RWPE1 (cell line): ENCODE measurements at regions not wholly inside any gene's neighbourhood (a gene's known extent, or its start where the extent isn't known, plus 50 kb on each side); places are given as distances from the start of the nearest gene placed in this dataset.

Experiments used
- CTCF ChIA-PET: fragments of 350-600 bp; sonication (Branson Sonifier 250); formaldehyde crosslinking; extraction: SDS; loops from one replicate; lab custom pipeline; 2021; lab: Yijun Ruan, JAX
- POLR2A ChIA-PET: fragments of 400-600 bp; formaldehyde crosslinking; extraction: SDS; loops from one replicate; lab custom pipeline; 2020; ENCODE audit warnings: antibody characterized with exemption; ENCODE audit not compliant: low non-redundant PET; lab: Yijun Ruan, JAX
- DNase-seq: peaks from one replicate; pipeline ENCODE4 v3.0.0; 2012; ENCODE audit warnings: low spot score
- H3K27ac ChIP-seq: fragments of 450-650 bp; 2 replicates; pipeline ENCODE4 v1.5.1; 2017
- TF ChIP-seq, protein P1 (sequence below): fragments of 450-650 bp; conservative IDR thresholded peaks from 2 replicates; pipeline ENCODE4 v1.5.1; 2017; ENCODE audit warnings: low read depth, mild to moderate bottlenecking

- ChIA-PET POLR2A (no interaction called here), CTCF (interaction anchor here (0.7 kb wide), 1 partner anchor 42 kb away, joined by 3 read pairs; no protein-coding TSS in a partner anchor)
- TF ChIP-seq, protein P1, sequence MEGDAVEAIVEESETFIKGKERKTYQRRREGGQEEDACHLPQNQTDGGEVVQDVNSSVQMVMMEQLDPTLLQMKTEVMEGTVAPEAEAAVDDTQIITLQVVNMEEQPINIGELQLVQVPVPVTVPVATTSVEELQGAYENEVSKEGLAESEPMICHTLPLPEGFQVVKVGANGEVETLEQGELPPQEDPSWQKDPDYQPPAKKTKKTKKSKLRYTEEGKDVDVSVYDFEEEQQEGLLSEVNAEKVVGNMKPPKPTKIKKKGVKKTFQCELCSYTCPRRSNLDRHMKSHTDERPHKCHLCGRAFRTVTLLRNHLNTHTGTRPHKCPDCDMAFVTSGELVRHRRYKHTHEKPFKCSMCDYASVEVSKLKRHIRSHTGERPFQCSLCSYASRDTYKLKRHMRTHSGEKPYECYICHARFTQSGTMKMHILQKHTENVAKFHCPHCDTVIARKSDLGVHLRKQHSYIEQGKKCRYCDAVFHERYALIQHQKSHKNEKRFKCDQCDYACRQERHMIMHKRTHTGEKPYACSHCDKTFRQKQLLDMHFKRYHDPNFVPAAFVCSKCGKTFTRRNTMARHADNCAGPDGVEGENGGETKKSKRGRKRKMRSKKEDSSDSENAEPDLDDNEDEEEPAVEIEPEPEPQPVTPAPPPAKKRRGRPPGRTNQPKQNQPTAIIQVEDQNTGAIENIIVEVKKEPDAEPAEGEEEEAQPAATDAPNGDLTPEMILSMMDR, result no peak
- H3K27ac ChIP-seq, result no peak overlapping the region
- no peak for DNase-seq
Observed at GRCh38 chr5:143499480-143500114, 96.1 kb upstream of the NR3C1 start.

- H3K27ac ChIP-seq, result no peak overlapping the region
- TF ChIP-seq, protein P1, result no peak
- CTCF ChIA-PET, result interaction anchor here (0.5 to 0.7 kb wide), 2 partner anchors 9 to 43 kb away, joined by 3 read pairs; no protein-coding TSS in a partner anchor
- DNase-seq, result no peak
- POLR2A ChIA-PET, result no interaction called here
Observed at GRCh38 chr5:143498821-143499220, 95.3 kb upstream of the NR3C1 start.

- ChIA-PET POLR2A (no interaction called here), CTCF (interaction anchor here (0.7 kb wide), 1 partner anchor 7 kb away, joined by 4 read pairs; no protein-coding TSS in a partner anchor)
- H3K27ac ChIP-seq, result no peak overlapping the region
- TF ChIP-seq, protein P1, result no peak
- no peak for DNase-seq
Observed at GRCh38 chr5:143497749-143498148, 94.3 kb upstream of the NR3C1 start.

DNA sequence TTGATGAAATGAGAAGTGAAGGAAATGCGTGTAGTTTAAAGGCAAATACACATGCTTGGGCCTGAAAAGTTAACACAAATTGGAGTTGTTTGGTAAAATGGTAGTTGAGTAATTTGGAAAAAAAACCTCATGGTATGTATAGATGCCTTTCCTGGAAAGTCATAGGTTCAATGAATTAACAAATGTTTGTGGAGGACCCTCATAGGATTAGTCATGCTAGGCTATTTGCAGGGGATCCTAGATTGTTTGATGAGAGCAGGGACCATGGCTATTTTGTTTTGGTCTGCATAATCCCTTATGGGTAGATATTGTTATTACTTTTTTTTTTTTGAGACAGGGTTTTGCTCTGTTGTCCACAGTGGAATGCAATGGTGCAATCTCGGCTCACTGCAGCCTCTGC lies 93.5 kb upstream of the NR3C1 start:
- CTCF ChIA-PET, result interaction anchor here (0.7 kb wide), 2 partner anchors 8 to 1811 kb away, joined by 4 read pairs; no protein-coding TSS in a partner anchor
- H3K27ac ChIP-seq, result peak overlapping the region; percentile 91
- no peak for DNase-seq
- POLR2A ChIA-PET, result no interaction called here
- TF ChIP-seq, protein P1, result no peak

DNA sequence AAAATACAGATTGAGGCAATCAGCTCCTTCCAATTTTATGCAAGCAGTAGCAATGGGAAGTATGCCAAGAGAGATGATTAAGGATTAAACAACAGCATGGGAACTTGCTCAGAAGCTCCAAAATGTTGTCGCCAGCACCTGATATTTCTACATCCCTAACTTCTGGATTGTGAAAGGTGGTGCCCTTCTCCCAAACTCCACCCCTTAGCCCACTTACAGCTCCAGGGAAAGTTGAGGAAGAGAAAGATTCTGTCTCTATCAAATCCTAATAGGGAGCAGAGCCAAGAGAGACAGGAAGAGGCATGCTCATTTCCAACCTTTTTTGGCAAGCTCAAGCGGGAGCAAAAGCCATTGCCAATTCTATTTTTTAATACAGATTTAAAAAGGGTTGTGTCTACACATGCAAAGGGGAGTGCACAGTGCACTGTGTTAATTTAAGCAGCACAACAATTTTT lies 92.4 kb upstream of the NR3C1 start:
- POLR2A ChIA-PET, result interaction anchor here (0.7 kb wide), 1 partner anchor 114 kb away, joined by 4 read pairs; no protein-coding TSS in a partner anchor
- CTCF ChIA-PET, result interaction anchor here (0.5 to 0.8 kb wide), 4 partner anchors 11 to 607 kb away, joined by 3 read pairs; no protein-coding TSS in a partner anchor
- TF ChIP-seq, protein P1, result no peak
- DNase-seq, result peak; percentile 70
- peak overlapping the region; percentile 91 for H3K27ac ChIP-seq

- DNase-seq, result peak; percentile 56
- TF ChIP-seq, protein P1, result no peak
- CTCF ChIA-PET, result interaction anchor here (0.5 to 0.8 kb wide), 3 partner anchors 12 to 245 kb away, joined by 3 read pairs; no protein-coding TSS in a partner anchor
- POLR2A ChIA-PET, result no interaction called here
- H3K27ac ChIP-seq, result no peak overlapping the region
Observed at GRCh38 chr5:143495110-143495509, 91.6 kb upstream of the NR3C1 start.
